ENCODE measurements at regions not wholly inside any gene's neighbourhood (a gene's known extent, or its start where the extent isn't known, plus 50 kb on each side); places are given as distances from the start of the nearest gene placed in this dataset.

GRCh38 chr1:94666797-94667196, 125.2 kb upstream of the F3 start:
- no CpG with 5 or more reads among the region's 1 CpG for WGBS, 2 donors (ENCODE audit: extremely low coverage in 2 of 2, insufficient read length in 2 of 2, insufficient replicate concordance in 1 of 2)
- Histone ChIP-seq H3K27ac (replicated peaks; ENCODE audit: low read length) (no peak overlapping the region), H2BK12ac (ENCODE audit: low read length) (no peak overlapping the region)

GRCh38 chr1:94661431-94661932, 119.9 kb upstream of the F3 start:
- H4K8ac ChIP-seq (ENCODE audit: low read depth, low read length), result no peak overlapping the region
- H2BK12ac ChIP-seq (ENCODE audit: low read length), result no peak overlapping the region
- no peak overlapping the region for H2AK5ac ChIP-seq (ENCODE audit: low read depth, low read length)
- no peaks in the 10 kb centered on the region for H3K79me1 ChIP-seq (ENCODE audit: low read depth, low read length)
- peak overlapping the region; percentile 72 for H2AFZ ChIP-seq (ENCODE audit: low read length)
- WGBS, 2 donors (ENCODE audit: extremely low coverage in 2 of 2, insufficient read length in 2 of 2, insufficient replicate concordance in 1 of 2), result no CpG with 5 or more reads among the region's 2 CpGs
- H3K14ac ChIP-seq (ENCODE audit: low read length), result no peak overlapping the region
- no peak overlapping the region for H3K4ac ChIP-seq (ENCODE audit: low read length)
- no peak overlapping the region for H3K9ac ChIP-seq (ENCODE audit: low read depth, low read length, poor library complexity)
- peaks cover 13 to 23% of the 10 kb centered on the region in 2 donors for H3K4me1 ChIP-seq (ENCODE audit: control insufficient read depth in 2 of 2, insufficient read depth in 1 of 2, low read depth in 1 of 2, low read length in 2 of 2)
- no peak overlapping the region for H2BK5ac ChIP-seq (ENCODE audit: low read length)
- no peak overlapping the region for H3K4me3 ChIP-seq (ENCODE audit: low read length in 2 of 2)
- DNase-seq (ENCODE audit: low spot score), result no peak
- peak overlapping the region; percentile 87 for H3K27ac ChIP-seq (replicated peaks; ENCODE audit: low read length)
- no peak overlapping the region for H3K23ac ChIP-seq (ENCODE audit: low read depth, low read length, poor library complexity)
- no peak overlapping the region for H2BK15ac ChIP-seq (ENCODE audit: low read length)
- no peak overlapping the region for H4K91ac ChIP-seq (ENCODE audit: low read depth, low read length, poor library complexity)
- H2BK120ac ChIP-seq (ENCODE audit: low read depth, low read length), result no peak overlapping the region
- no peak overlapping the region for H3K18ac ChIP-seq (ENCODE audit: low read length)
- no peak overlapping the region for H3K4me2 ChIP-seq (ENCODE audit: insufficient read depth, low read length, poor library complexity, severe bottlenecking)
- H3K9me3 ChIP-seq (replicated peaks in 1 of 2; ENCODE audit: control insufficient read depth in 2 of 2, insufficient read depth in 1 of 2, low read depth in 1 of 2, low read length in 2 of 2), result peaks cover 0 to 8% of the 10 kb centered on the region in 2 donors
- H3K36me3 ChIP-seq (replicated peaks in 1 of 2; ENCODE audit: control insufficient read depth in 2 of 2, insufficient read depth in 2 of 2, low read length in 2 of 2), result no peaks in the 10 kb centered on the region
- H3K27me3 ChIP-seq (ENCODE audit: control insufficient read depth in 3 of 3, insufficient read depth in 3 of 3, low read depth in 1 of 3, low read length in 3 of 3), result no peaks in the 10 kb centered on the region

More at GRCh38 chr1:94666797-94667196, 125.2 kb upstream of the F3 start:
- Histone ChIP-seq H4K91ac (ENCODE audit: low read depth, low read length, poor library complexity) (no peak overlapping the region), H3K14ac (ENCODE audit: low read length) (no peak overlapping the region), H2BK5ac (ENCODE audit: low read length) (no peak overlapping the region), H3K27me3 (ENCODE audit: control insufficient read depth in 3 of 3, insufficient read depth in 3 of 3, low read depth in 1 of 3, low read length in 3 of 3) (no peaks in the 10 kb centered on the region), H3K18ac (ENCODE audit: low read length) (no peak overlapping the region), H3K4me1 (ENCODE audit: control insufficient read depth in 2 of 2, insufficient read depth in 1 of 2, low read depth in 1 of 2, low read length in 2 of 2) (peaks cover under 1 to 13% of the 10 kb centered on the region in 2 donors), H4K8ac (ENCODE audit: low read depth, low read length) (no peak overlapping the region), H3K9me3 (replicated peaks in 1 of 2; ENCODE audit: control insufficient read depth in 2 of 2, insufficient read depth in 1 of 2, low read depth in 1 of 2, low read length in 2 of 2) (peaks cover 0 to 17% of the 10 kb centered on the region in 2 donors), H3K4me3 (ENCODE audit: low read length in 2 of 2) (no peak overlapping the region), H3K79me1 (ENCODE audit: low read depth, low read length) (no peaks in the 10 kb centered on the region), H2AFZ (ENCODE audit: low read length) (no peak overlapping the region), H3K36me3 (replicated peaks in 1 of 2; ENCODE audit: control insufficient read depth in 2 of 2, insufficient read depth in 2 of 2, low read length in 2 of 2) (no peaks in the 10 kb centered on the region), H2BK15ac (ENCODE audit: low read length) (no peak overlapping the region), H3K4ac (ENCODE audit: low read length) (no peak overlapping the region), H2AK5ac (ENCODE audit: low read depth, low read length) (no peak overlapping the region), H2BK120ac (ENCODE audit: low read depth, low read length) (no peak overlapping the region), H3K9ac (ENCODE audit: low read depth, low read length, poor library complexity) (no peak overlapping the region), H3K4me2 (ENCODE audit: insufficient read depth, low read length, poor library complexity, severe bottlenecking) (no peak overlapping the region), H3K23ac (ENCODE audit: low read depth, low read length, poor library complexity) (no peak overlapping the region)
- no peak for DNase-seq (ENCODE audit: low spot score)

- Histone ChIP-seq H3K4me2 (ENCODE audit: insufficient read depth, low read length, poor library complexity, severe bottlenecking) (peak overlapping the region; percentile 19), H3K27ac (replicated peaks; ENCODE audit: low read length) (peak overlapping the region; percentile 87)
- peak; percentile 70 for DNase-seq (ENCODE audit: low spot score)
Observed at GRCh38 chr1:94660994-94661393, 119.4 kb upstream of the F3 start.

GRCh38 chr1:94660258-94660657, 118.7 kb upstream of the F3 start:
- no peak overlapping the region for H4K91ac ChIP-seq (ENCODE audit: low read depth, low read length, poor library complexity)
- H3K79me1 ChIP-seq (ENCODE audit: low read depth, low read length), result no peaks in the 10 kb centered on the region
- H3K23ac ChIP-seq (ENCODE audit: low read depth, low read length, poor library complexity), result no peak overlapping the region
- H3K9ac ChIP-seq (ENCODE audit: low read depth, low read length, poor library complexity), result no peak overlapping the region
- no peaks in the 10 kb centered on the region for H3K36me3 ChIP-seq (replicated peaks in 1 of 2; ENCODE audit: control insufficient read depth in 2 of 2, insufficient read depth in 2 of 2, low read length in 2 of 2)
- H3K18ac ChIP-seq (ENCODE audit: low read length), result no peak overlapping the region
- no peak overlapping the region for H3K4me2 ChIP-seq (ENCODE audit: insufficient read depth, low read length, poor library complexity, severe bottlenecking)
- H2AFZ ChIP-seq (ENCODE audit: low read length), result no peak overlapping the region
- no peak overlapping the region for H3K27ac ChIP-seq (replicated peaks; ENCODE audit: low read length)
- no peak overlapping the region for H3K4me3 ChIP-seq (ENCODE audit: low read length in 2 of 2)
- H2BK5ac ChIP-seq (ENCODE audit: low read length), result no peak overlapping the region
- no peak overlapping the region for H2BK120ac ChIP-seq (ENCODE audit: low read depth, low read length)
- H3K27me3 ChIP-seq (ENCODE audit: control insufficient read depth in 3 of 3, insufficient read depth in 3 of 3, low read depth in 1 of 3, low read length in 3 of 3), result no peaks in the 10 kb centered on the region
- H3K14ac ChIP-seq (ENCODE audit: low read length), result no peak overlapping the region
- H2BK12ac ChIP-seq (ENCODE audit: low read length), result no peak overlapping the region
- no peak overlapping the region for H3K4ac ChIP-seq (ENCODE audit: low read length)
- no peak overlapping the region for H4K8ac ChIP-seq (ENCODE audit: low read depth, low read length)
- no peak overlapping the region for H2AK5ac ChIP-seq (ENCODE audit: low read depth, low read length)
- DNase-seq (ENCODE audit: low spot score), result no peak
- H2BK15ac ChIP-seq (ENCODE audit: low read length), result no peak overlapping the region
- peaks cover 13 to 23% of the 10 kb centered on the region in 2 donors for H3K4me1 ChIP-seq (ENCODE audit: control insufficient read depth in 2 of 2, insufficient read depth in 1 of 2, low read depth in 1 of 2, low read length in 2 of 2)
- WGBS, 2 donors (ENCODE audit: extremely low coverage in 2 of 2, insufficient read length in 2 of 2, insufficient replicate concordance in 1 of 2), result no CpG with 5 or more reads among the region's 2 CpGs
- peaks cover 0 to 8% of the 10 kb centered on the region in 2 donors for H3K9me3 ChIP-seq (replicated peaks in 1 of 2; ENCODE audit: control insufficient read depth in 2 of 2, insufficient read depth in 1 of 2, low read depth in 1 of 2, low read length in 2 of 2)

More at GRCh38 chr1:94660994-94661393, 119.4 kb upstream of the F3 start:
- Histone ChIP-seq H2AFZ (ENCODE audit: low read length) (peak overlapping the region; percentile 72), H2BK120ac (ENCODE audit: low read depth, low read length) (no peak overlapping the region), H3K14ac (ENCODE audit: low read length) (no peak overlapping the region), H3K79me1 (ENCODE audit: low read depth, low read length) (no peaks in the 10 kb centered on the region), H3K27me3 (ENCODE audit: control insufficient read depth in 3 of 3, insufficient read depth in 3 of 3, low read depth in 1 of 3, low read length in 3 of 3) (no peaks in the 10 kb centered on the region), H2BK5ac (ENCODE audit: low read length) (no peak overlapping the region), H3K4ac (ENCODE audit: low read length) (no peak overlapping the region), H3K36me3 (replicated peaks in 1 of 2; ENCODE audit: control insufficient read depth in 2 of 2, insufficient read depth in 2 of 2, low read length in 2 of 2) (no peaks in the 10 kb centered on the region), H2BK15ac (ENCODE audit: low read length) (no peak overlapping the region), H2AK5ac (ENCODE audit: low read depth, low read length) (no peak overlapping the region), H3K4me3 (ENCODE audit: low read length in 2 of 2) (no peak overlapping the region), H4K8ac (ENCODE audit: low read depth, low read length) (no peak overlapping the region), H3K9me3 (replicated peaks in 1 of 2; ENCODE audit: control insufficient read depth in 2 of 2, insufficient read depth in 1 of 2, low read depth in 1 of 2, low read length in 2 of 2) (peaks cover 0 to 8% of the 10 kb centered on the region in 2 donors), H3K4me1 (ENCODE audit: control insufficient read depth in 2 of 2, insufficient read depth in 1 of 2, low read depth in 1 of 2, low read length in 2 of 2) (peaks cover 13 to 23% of the 10 kb centered on the region in 2 donors), H3K18ac (ENCODE audit: low read length) (no peak overlapping the region), H3K9ac (ENCODE audit: low read depth, low read length, poor library complexity) (no peak overlapping the region), H3K23ac (ENCODE audit: low read depth, low read length, poor library complexity) (no peak overlapping the region), H4K91ac (ENCODE audit: low read depth, low read length, poor library complexity) (no peak overlapping the region), H2BK12ac (ENCODE audit: low read length) (no peak overlapping the region)

All from neuronal stem cell (in vitro differentiated cells).